ENCODE measurements at regions not wholly inside any gene's neighbourhood (a gene's known extent, or its start where the extent isn't known, plus 50 kb on each side); places are given as distances from the start of the nearest gene placed in this dataset.
"Not testable (repeated sequence)": the region's sequence is repeated elsewhere in the genome, so short reads cannot be mapped to it uniquely, and the experiment has no call there.

DNA sequence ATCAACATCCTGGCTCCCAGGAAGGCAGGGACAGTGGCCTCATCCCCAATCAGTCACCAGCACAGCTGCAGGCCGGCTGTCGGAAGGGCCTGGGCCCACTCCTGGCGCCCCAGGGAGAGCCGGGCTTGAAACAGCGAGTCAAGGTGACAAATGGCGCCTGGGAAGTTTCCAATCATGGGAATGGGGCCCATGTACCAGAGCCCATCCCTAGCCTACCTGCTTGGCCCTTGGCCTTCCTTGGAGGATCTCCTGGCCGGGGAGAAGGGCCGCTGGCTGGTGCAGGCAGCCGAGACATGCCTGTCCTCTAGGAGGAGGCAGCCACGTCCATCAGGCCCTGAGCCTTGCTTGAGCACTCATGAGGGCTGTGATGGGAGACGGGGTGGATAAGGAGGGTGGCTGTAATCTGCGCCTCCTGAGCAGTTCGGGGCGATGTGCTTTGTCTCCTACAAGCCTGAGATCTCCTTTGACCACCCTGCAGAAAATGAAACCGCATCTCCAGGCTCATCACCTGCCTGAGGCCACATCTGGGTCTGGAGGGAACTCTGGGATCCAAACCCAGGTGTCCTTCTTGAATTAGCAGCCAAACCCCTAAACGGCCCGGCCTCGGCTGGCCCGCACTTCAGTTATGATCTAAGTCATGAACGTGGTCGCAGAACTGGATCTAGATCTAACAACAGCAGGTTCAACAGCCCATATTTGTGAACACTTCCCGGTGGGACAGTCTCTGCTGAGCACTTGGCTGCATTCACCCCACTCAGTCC is 862.0 kb downstream of the TBC1D22A start:
- DNase-seq: no peak

DNA sequence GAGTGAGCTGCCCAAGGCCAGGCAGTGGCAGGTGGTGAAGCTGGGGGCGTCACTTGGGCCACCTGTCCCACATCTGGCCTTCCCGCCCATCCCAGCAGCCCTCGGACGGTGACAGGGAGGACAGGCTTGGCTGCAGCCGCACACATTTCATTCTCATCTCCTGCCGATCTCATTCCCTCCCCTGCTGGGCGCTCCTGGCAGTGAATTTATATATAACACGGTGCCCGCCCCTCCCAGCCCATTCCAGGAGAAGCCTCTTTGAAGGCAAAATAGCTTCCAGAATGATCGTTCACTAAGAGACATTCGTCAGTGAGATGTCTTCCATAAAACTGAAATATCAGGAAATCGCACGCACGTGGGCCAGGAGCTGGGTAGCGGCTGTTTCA is 861.3 kb downstream of the TBC1D22A start:
- DNase-seq: no peak

DNA sequence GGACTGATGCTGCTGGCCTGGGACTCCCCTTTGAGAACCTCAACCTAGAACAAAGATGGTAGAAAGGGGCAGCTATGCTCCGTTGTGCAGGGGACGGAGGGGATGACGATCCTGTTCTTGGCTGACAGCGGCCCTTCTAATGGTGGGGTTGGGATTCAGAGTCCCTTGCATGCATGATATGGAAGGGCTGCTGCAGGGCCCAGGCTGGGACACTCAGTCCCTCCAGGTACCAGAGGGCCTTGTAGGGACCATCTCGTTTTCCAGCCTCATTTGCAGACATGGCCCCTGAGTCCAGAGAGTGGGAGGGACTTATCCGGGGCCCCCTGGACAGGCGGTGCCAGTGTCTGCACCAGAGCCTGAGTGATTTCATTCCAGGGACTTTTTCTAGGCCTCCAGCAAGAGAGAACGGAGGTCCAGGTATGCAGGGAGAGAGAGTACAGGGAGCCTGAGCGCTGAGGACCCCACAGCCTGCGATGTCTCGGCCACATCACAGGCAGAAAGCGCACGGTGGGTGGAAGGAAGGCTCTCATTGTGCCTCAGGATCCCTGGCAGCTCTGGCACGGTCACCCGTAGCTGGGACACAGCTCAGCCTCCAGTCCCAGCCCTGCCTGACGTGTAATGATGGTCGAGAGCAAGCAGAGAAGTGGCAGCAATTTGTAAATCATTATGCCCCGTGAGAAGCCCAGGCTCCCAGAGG is 860.8 kb downstream of the TBC1D22A start:
- no peak for DNase-seq

DNA sequence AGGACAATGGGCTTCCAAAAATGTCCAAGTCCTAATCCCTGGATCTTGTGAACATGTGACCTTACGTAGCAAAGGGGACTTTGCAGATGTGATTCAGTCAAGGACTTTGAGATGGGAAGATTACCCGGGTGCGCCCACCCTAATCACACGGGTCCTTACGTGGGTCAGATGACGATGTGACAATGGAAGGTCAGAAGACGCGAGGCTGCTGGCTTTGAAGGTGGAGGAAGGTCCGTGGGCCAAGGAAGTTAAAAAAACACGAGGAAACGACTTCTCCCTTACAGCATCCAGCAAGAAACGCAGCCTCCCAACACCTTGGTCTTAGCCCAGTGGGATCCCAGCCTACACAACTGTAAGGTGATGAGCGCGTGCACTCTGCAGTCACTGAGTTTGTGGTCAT is 860.1 kb downstream of the TBC1D22A start:
- no peak for DNase-seq

DNA sequence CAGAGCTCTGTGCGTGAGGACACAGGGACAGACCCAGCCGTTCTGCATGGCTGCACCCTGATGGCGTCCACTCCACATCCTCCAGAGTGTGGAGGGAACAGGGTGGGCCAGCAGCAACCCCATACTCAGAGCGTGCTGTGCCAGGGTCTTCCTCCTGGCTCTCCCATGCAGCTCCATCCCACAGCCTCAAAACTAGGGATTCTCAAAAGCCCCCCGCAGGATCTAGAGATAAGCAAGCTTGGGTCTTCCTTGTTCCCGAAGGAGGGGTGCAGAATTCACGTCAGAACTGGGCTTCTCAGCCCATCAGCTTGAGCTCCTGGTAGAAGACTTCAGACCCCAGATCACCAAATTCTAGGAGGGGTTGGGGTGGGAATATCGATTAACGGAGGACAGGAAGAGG is 858.8 kb downstream of the TBC1D22A start:
- DNase-seq: no peak

DNA sequence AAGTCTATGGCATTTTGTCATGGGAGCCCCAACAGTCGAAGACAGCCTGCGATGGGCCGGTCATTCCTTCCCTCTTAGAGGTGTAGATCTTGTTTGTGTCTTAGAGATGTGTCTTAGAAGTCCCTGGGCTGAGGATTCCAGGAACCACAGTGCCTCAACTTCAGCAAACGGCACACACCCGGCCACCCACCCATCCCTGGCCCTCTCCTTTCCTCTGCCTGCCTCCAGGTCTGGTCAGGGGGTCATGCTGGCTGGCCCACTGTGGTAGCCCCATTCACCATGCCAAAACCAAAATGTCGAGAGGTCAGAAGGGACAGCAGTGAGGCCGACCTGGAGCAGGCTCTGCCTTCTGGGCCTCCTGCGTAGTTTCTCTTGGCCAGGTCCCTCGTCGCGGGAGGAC is 857.9 kb downstream of the TBC1D22A start:
- no peak for DNase-seq

DNA sequence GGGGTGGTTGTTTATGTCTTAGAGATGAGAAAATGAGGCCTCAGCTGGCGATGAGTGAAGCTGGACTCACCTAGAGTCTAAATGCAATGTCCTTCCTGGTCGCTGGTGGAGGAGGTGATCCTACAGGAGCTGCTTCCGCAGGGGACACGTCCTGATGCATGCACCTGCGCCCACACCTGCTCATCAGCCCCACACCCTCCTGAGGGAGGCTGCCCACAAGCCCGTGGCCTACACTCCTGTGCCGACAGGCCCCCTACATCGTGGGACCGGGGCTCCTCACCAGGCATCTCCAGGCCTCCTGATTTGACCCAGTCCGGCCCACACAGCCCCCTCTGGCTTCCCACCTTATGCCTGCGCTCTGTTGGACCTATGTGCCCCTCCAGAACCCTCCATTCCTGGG is 857.2 kb downstream of the TBC1D22A start:
- no peak for DNase-seq

DNA sequence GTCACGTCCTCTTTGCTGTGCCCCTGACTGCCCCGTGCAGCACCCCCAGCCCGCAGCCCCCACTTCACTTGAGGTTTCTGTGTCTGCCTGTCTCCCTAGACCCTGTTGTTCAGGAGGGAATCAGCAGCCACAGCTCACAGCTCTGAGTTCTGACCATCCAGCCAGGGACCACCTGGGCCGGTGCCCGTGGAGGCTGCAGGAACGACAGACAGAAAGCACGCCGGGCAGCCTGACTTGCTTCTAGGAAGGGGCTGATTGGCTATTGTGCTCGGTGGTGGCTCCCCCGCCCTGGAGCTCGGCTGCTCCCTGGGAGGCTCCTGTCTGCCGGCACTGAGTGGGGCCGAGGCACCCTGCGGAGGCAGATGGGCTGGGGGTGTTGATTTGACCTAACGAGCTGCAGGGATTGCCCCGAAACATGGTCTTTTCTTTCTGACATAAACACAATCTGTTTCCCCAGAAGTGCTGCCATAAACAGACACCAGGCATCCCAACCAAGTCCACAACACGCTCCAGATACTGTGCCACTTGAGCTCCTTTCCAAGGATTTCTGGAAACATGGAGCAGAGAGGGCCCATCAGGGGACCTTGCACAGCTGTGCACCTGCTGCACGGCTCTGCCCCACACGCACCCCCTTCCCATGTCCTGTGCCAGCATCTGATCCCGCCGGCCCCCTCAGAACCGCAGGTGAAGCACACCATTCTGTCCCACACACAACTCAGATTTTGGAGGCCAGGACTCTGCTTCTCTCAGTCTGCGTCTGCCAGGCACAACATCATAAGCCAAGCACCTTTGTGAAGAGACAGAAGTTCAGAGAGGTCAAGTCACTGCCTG is 855.9 kb downstream of the TBC1D22A start:
- no peak for DNase-seq

DNA sequence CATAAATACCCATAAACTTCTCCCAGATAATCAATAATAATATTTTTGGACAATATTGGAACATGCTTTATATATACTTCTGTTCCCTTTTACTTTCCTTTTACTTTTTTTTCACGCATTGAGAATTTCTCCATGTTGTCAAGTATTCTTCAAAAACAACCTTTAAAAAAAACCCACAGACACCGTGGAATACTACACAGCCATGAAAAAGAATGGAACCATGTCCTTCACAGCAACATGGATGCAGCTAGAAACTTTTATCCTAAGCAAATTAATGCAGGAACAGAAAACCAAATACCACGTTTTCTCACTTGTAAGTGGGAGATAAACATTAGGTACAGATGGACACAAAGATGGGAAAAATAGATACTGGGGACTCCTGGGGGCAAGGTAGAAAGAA is 854.7 kb downstream of the TBC1D22A start:
- DNase-seq: no peak

DNA sequence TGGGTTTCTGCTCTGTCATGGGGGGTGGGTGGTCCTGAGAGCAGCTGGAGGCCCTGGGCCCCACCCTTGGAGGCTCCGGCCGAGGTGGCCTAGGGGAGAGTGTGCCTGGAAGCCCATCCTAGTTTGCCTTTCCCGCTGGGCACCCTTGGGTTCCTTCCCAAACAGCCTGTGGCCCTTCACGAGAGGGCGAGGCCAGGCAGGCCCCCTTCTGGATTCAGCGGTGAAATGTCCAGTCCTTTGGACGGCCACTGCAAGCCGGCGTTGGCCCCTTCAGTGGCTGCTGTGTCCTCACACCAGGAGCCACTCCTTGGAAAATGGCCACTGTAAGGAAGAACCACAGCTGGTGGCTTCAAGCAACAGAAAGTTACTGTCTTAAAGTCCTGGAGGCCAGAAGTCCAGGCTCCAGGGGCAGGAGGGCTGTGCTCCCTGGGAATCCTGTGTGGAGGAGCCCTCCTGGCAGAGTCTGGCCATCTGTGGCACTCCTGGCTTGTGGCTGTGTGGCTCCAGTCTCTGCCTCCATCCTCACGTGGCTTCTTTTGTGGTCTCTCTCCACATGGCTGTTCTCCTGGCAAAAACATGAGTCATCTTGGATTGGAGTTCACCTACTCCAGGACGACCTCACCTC is 854.1 kb downstream of the TBC1D22A start:
- DNase-seq: no peak

DNA sequence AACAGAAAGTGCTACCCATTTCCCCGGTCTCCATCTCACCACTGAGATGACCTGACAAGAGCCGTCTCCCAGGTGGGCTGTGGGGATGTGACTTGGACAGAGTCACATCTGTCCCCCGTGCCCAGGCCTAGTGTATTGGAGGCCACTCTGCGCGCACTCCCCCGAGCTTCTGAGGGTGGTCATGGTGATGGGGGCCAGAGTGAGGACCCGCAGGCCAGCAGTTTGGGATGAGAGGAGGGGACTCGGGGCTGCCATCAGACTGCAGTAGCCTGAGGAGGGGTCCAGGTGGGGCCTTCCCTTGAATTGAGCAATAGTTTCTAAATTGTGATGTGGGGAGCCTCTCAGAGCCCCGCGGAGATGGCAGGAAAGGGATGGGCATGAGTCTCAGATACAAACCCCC is 852.6 kb downstream of the TBC1D22A start:
- no peak for DNase-seq

DNA sequence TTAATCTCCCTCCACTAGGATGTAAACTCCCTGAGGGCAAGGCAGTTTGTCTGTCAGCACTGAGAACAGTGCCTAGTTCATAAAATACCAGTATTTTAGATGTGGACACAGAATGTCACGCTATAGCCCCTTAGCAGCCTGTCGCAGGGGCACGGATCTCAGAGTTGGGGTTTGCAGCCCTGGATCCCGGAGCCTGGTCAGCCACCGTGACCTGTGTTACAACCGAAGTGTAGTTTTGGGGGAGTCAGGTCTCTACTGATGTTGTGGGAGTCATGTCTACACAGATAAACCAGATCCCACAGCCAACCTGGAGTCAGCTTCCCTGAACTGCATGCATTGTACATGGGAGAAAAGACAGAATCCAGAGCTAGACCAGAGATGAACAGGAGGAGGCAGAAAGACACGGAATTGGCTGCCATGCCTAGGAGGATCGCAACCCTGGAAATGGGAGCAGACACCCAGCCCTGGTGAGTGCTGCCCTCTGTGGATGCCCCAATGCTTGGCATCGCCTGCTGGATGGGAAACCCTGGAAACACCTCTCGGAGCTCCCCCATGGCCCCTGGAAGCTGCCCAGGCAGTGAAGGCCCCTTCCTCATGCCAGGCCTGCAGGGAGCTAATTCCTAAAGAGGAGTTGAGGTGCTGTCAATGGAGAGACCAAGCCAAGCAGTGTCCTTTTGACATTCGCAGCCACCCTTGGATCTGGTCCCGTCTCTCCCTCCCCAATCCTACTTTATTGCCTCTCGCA is 851.3 kb downstream of the TBC1D22A start:
- no peak for DNase-seq

DNA sequence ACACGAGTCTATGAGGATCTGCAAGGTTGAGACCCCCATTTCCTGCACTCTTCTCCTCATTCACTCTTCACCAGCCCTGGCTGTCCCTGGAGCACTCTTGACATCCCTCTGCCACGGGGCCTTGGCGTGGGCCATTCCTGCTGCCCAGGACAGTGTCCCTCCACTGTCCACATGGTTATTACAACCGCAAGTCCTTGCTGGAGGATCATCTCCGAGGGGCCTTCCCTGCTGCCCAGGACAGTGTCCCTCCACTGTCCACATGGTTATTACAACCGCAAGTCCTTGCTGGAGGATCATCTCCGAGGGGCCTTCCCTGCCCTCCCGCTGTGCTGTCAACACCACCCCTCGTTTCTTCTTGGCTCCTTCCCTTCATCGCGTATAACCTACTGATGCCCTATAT is 850.7 kb downstream of the TBC1D22A start:
- not testable (repeated sequence) for DNase-seq

DNA sequence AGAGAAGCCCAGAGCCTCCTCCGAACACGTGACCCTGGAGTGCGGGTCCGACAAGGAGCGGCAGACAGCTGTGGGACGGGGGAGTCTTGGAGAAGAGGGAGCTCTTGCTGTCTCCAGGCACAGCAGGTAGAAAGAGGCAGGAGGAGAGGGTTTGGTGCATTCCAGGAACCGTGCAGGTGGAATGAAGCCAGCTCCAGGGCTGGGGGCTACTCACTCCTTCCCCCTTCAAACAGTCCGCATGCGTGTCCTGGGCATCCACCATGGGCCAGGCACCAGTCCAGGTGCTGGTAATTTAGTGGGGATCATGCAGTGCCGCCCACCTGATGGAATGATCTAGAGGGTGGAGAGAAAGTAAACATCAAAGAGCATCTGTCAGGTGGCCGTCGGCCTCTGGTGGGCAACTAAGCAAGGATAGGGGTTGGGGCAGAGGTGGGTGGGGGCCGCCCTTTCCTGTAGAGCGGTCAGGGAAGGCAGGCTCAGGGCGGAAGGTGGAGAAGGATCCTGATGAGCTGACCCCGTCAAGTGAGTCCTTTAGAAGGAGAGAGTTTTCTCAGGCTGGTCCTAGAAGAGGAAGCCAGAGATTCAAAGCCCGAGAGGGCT is 850.0 kb downstream of the TBC1D22A start:
- no peak for DNase-seq

DNA sequence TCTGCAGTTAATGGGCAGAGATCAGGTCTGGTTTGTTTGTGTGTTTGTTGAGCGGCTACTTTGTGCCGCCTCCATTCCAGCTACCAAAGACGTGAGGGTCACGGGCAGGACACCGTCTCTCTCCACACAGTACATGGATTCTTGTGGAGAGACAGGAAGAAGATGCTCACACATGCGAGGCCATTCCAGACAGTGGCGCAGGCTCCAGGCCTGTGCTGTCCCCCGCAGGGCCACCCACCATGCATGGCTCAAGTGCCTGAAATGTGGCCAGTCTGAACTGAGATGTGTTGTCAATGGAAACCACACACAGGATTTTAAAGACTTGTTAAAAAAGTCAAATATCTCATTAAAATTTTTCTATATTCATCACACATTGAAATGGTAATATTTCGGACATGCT is 848.3 kb downstream of the TBC1D22A start:
- DNase-seq: no peak

DNA sequence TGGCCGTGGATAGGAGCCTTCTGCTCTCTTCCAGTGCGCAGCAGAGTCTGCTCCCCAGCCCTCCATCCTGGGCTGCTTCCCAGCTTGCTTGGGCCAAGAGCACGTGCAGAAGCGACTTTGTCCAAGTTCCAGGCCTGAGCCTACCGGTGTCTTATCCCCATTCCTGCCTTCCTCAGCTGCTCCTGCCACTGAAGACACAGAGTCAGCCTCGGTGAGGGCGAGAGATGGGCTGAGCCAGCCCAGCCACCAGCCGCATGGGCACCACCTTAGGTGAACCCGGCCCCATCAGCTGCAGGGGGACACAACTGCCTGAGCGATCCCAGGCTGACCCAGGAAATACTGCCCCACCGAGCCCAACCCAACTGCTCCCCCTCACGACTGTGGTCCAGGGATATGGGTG is 847.8 kb downstream of the TBC1D22A start:
- no peak for DNase-seq

DNA sequence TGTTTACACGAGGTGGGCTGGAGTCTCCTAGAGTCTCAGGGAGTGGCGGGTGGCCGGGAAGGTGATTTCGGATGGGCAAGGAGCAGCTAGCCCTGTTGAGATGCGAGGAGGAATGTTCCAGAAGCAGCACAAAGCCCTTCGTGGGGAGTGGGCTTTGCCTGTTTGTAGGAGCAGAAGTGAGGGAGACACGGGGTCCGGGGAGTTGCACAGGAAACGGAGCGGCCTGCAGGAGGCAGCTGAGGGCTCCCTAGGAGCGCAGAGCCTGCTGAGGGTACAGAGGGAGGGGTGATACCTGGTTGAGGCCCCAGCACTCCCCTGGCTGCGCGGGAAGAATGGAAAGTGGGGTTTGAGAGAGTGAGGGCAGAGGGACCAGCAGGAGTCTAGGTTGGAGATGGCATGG is 847.2 kb downstream of the TBC1D22A start:
- no peak for DNase-seq

DNA sequence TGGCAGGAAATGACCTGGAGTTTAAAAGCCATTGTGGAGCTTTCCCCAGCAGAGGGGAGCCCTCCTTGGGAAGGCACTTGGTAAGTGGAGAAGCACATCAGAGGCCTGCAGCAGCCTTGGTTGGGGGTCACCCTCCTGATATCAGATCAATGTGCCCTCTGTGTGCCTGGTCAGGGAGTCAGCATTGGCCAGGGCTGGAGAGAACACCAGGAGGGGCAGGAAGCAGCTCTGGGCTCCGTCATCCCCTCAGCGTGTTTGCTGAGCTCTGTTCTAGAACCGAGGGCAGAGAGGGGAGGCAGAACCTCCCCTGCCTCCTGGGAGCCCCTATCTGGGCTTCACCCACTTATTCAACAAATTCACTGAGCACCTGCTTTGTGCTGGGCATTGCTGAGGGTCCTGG is 846.0 kb downstream of the TBC1D22A start:
- DNase-seq: no peak

DNA sequence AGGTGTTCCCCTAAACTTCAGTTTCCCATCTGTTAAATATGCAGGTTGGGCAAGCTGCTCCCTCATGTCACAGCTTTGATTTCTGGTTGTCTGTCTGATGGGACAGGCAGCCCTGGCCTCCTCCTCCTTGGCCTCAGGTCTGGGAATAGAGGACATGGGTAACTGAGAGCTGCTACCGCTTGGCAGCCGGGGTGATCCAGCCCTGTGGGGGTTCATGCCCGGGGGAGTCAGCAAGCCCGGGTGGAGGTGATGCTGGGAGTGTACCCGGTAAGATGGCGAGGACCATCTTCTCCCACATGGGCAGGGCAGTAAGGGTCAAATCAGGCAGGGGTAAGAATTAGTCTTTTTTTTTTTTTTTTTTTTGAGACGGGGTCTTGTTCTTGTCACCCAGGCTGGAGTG is 845.0 kb downstream of the TBC1D22A start:
- DNase-seq: no peak

DNA sequence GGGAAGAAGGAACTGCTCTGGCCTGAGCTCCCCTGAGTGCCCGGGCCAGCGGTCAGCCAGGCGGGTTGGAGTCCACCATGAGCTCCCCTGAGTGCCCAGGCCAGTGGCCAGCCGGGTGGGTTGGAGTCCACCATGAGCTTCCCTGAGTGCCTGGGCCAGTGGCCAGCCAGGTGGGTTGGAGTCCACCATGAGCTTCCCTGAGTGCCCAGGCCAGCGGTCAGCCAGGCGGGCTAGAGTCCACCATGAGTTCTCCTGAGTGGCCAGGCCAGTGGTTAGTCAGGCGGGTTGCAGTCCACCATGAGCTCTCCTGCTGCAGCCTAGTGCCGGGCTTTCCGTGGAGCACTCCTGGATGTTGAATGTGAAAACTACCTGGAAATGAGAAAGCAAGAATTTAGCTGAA is 844.0 kb downstream of the TBC1D22A start:
- DNase-seq: no peak

DNA sequence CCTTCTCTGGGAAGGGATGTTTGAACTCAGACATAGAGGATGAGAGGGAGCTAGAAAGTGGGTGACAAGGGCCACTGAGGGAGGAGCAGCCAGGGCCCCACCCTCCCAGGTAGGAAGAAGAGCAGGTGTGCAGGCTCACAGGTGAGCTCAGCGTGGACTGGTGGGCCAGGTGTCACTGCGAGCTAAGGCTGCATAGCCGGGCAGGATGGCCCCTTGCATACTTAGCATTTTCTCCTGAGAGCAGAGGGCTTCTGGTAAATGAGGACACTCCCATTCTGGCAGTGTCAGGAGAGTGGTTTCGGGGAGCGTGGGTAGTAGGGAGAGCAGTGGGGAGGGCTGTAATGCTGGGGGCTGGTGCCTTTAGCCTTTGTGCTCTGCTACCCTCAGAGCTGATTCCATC is 843.4 kb downstream of the TBC1D22A start:
- DNase-seq: no peak

DNA sequence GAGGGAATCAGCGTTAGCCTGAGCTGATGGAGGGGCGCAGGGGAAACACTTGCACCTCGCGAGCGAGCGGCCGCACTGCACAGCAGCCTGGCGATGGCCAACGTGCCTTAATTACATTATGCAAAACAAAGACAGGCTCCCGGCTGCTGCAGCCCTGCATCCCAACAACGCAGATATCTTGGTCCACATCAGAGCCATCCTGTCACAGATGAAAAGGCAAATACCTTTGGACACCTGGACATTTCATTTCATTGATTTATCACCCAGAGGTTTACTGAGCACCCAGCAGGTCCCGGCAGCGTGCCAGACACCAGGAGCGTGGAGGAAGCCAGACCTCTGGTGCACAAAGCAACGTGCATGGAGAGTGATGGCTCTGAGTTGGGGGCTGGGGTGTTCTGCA is 843.0 kb downstream of the TBC1D22A start:
- no peak for DNase-seq

All from CD4-positive, alpha-beta T cell treated with Interleukin-1 beta for 1 hour (primary cell).